ENCODE measurements at regions not wholly inside any gene's neighbourhood (a gene's known extent, or its start where the extent isn't known, plus 50 kb on each side); places are given as distances from the start of the nearest gene placed in this dataset.

GRCh38 chr3:177467247-177467985 is 270.1 kb upstream of the TBL1XR1 start:
- H3K36me3 ChIP-seq (replicated peaks in 1 of 2; ENCODE audit: control insufficient read depth in 1 of 2, insufficient read depth in 2 of 2, low read length in 2 of 2): no peaks in the 10 kb centered on the region
- 51% methylated on average over 5 of the region's 5 CpGs for WGBS (ENCODE audit: low lambda C conversion rate)
- H3K9ac ChIP-seq (ENCODE audit: insufficient read depth, low read depth, low read length): no peak overlapping the region
- H3K27ac ChIP-seq (ENCODE audit: extremely low read length, insufficient read depth, low read length): no peak overlapping the region
- no peak for FAIRE-seq
- H3K79me2 ChIP-seq (ENCODE audit: insufficient read depth, low read length): no peaks in the 10 kb centered on the region
- H3K4me3 ChIP-seq (replicated peaks in 1 of 3; ENCODE audit: insufficient read depth in 1 of 3, low read depth in 2 of 3, low read length in 3 of 3): no peak overlapping the region
- no peaks in the 10 kb centered on the region for H3K27me3 ChIP-seq (ENCODE audit: control insufficient read depth in 1 of 2, insufficient read depth in 2 of 2, low read length in 2 of 2)
- H2AFZ ChIP-seq (ENCODE audit: low read length): no peak overlapping the region
- no peak overlapping the region for H3K4me2 ChIP-seq (ENCODE audit: low read depth, low read length)
- H3K9me3 ChIP-seq (ENCODE audit: low read length): no peaks in the 10 kb centered on the region
- no peaks in the 10 kb centered on the region for H4K20me1 ChIP-seq (ENCODE audit: insufficient read depth, low read length)
- CTCF ChIA-PET (ENCODE audit: low intra/inter-chr PET ratio, low total read pairs): no interaction called here
- ATAC-seq: no peak
- intact Hi-C loops (cut with micrococcal nuclease; ENCODE audit: unreplicated experiment): no loop called here
- no TSS peak for BruUV-seq (replicated peaks)
- in situ Hi-C loops (cut with HindIII; ENCODE audit: extremely low pct_ligation_motif_present, low pct_unique_long_range_greater_than_20kb): no loop called here
- POLR2A ChIA-PET: no interaction called here
- no peaks in the 10 kb centered on the region for H3K4me1 ChIP-seq (ENCODE audit: insufficient read depth, low read length)
- DNase-seq (ENCODE audit: low spot score): no peak
- TF ChIP-seq NFRKB (IDR thresholded peaks at IDR 0.05) (no peak), ZSCAN31 (CRISPR knock-in tag; IDR thresholded peaks at IDR 0.05; ENCODE audit: low read depth) (no peak)

GRCh38 chr3:177468331-177468730 is 271.0 kb upstream of the TBL1XR1 start:
- Histone ChIP-seq H3K4me3 (replicated peaks in 1 of 3; ENCODE audit: insufficient read depth in 1 of 3, low read depth in 2 of 3, low read length in 3 of 3) (no peak overlapping the region), H3K4me2 (ENCODE audit: low read depth, low read length) (no peak overlapping the region), H3K36me3 (replicated peaks in 1 of 2; ENCODE audit: control insufficient read depth in 1 of 2, insufficient read depth in 2 of 2, low read length in 2 of 2) (no peaks in the 10 kb centered on the region), H2AFZ (ENCODE audit: low read length) (no peak overlapping the region), H3K9me3 (ENCODE audit: low read length) (no peaks in the 10 kb centered on the region), H3K4me1 (ENCODE audit: insufficient read depth, low read length) (no peaks in the 10 kb centered on the region), H3K9ac (ENCODE audit: insufficient read depth, low read depth, low read length) (no peak overlapping the region), H4K20me1 (ENCODE audit: insufficient read depth, low read length) (no peaks in the 10 kb centered on the region), H3K27me3 (ENCODE audit: control insufficient read depth in 1 of 2, insufficient read depth in 2 of 2, low read length in 2 of 2) (no peaks in the 10 kb centered on the region), H3K79me2 (ENCODE audit: insufficient read depth, low read length) (no peaks in the 10 kb centered on the region), H3K27ac (ENCODE audit: extremely low read length, insufficient read depth, low read length) (no peak overlapping the region)
- FAIRE-seq (no peak), ATAC-seq (no peak), DNase-seq (ENCODE audit: low spot score) (no peak)
- BruUV-seq (replicated peaks): no TSS peak
- intact Hi-C loops (cut with micrococcal nuclease; ENCODE audit: unreplicated experiment) (no loop called here), in situ Hi-C loops (cut with HindIII; ENCODE audit: extremely low pct_ligation_motif_present, low pct_unique_long_range_greater_than_20kb) (no loop called here)
- CTCF ChIA-PET (ENCODE audit: low intra/inter-chr PET ratio, low total read pairs): no interaction called here
- no peak for TF ChIP-seq KLF6 (CRISPR knock-in tag; IDR thresholded peaks at IDR 0.05)
- TF ChIP-seq NFRKB (IDR thresholded peaks at IDR 0.05): no peak
- no peak for TF ChIP-seq THYN1 (CRISPR knock-in tag; IDR thresholded peaks at IDR 0.05; ENCODE audit: borderline replicate concordance, low read depth)
- TF ChIP-seq EEA1 (CRISPR knock-in tag; IDR thresholded peaks at IDR 0.05; ENCODE audit: borderline replicate concordance): no peak
- no peak for TF ChIP-seq AHR (CRISPR knock-in tag; IDR thresholded peaks at IDR 0.05)
- TF ChIP-seq ETS1 (CRISPR knock-in tag; IDR thresholded peaks at IDR 0.05): no peak
- TF ChIP-seq DDIT3 (CRISPR knock-in tag; IDR thresholded peaks at IDR 0.05): no peak
- no peak for TF ChIP-seq ETV5 (CRISPR knock-in tag; IDR thresholded peaks at IDR 0.05; ENCODE audit: borderline replicate concordance)
- no peak for TF ChIP-seq ZNF33B (CRISPR knock-in tag; IDR thresholded peaks at IDR 0.05)
- POLR2A ChIA-PET: no interaction called here
